CD4-positive, alpha-beta T cell treated with Interleukin-21 for 1 hour (primary cell): ENCODE measurements at regions not wholly inside any gene's neighbourhood (a gene's known extent, or its start where the extent isn't known, plus 50 kb on each side); places are given as distances from the start of the nearest gene placed in this dataset.
"Not testable (repeated sequence)": the region's sequence is repeated elsewhere in the genome, so short reads cannot be mapped to it uniquely, and the experiment has no call there.

Source experiments
- DNase-seq: peaks from one replicate; pipeline ENCODE4 v3.0.0-alpha.2; 2020

- no peak for DNase-seq
Measured at GRCh38 chr14:21941885-21942284, 268.3 kb upstream of the OR4E1 start.

GRCh38 chr14:21940887-21941856 lies 267.6 kb upstream of the OR4E1 start:
- peak; percentile 57 for DNase-seq

GRCh38 chr14:21939836-21940235 lies 266.2 kb upstream of the OR4E1 start:
- no peak for DNase-seq

- no peak for DNase-seq
Measured at GRCh38 chr14:21937996-21938395, 264.4 kb upstream of the OR4E1 start.

- peak; percentile 39 for DNase-seq
Measured at GRCh38 chr14:21933681-21934080, 260.1 kb upstream of the OR4E1 start.

GRCh38 chr14:21924479-21924878 lies 250.9 kb upstream of the OR4E1 start:
- peak; percentile 74 for DNase-seq

GRCh38 chr14:21923820-21924219 lies 250.2 kb upstream of the OR4E1 start:
- peak; percentile 61 for DNase-seq

- no peak for DNase-seq
Measured at GRCh38 chr14:21921453-21921852, 247.8 kb upstream of the OR4E1 start.

GRCh38 chr14:21917699-21918436 lies 244.2 kb upstream of the OR4E1 start:
- peak; percentile 77 for DNase-seq

- DNase-seq: no peak
Measured at GRCh38 chr14:21915826-21916225, 242.2 kb upstream of the OR4E1 start.

GRCh38 chr14:21913759-21914158 lies 240.1 kb upstream of the OR4E1 start:
- peak; percentile 87 for DNase-seq

GRCh38 chr14:21912367-21912766 lies 238.7 kb upstream of the OR4E1 start:
- DNase-seq: no peak

GRCh38 chr14:21911877-21912276 lies 238.3 kb upstream of the OR4E1 start:
- DNase-seq: no peak

- DNase-seq: no peak
Measured at GRCh38 chr14:21910260-21910659, 236.6 kb upstream of the OR4E1 start.

GRCh38 chr14:21902561-21903181 lies 229.1 kb upstream of the OR4E1 start:
- peak; percentile 52 for DNase-seq

- not testable (repeated sequence) for DNase-seq
Measured at GRCh38 chr14:21894898-21895194, 221.2 kb upstream of the OR4E1 start.

GRCh38 chr14:21894003-21894897 lies 220.6 kb upstream of the OR4E1 start:
- DNase-seq: peak; percentile 65

- DNase-seq: no peak
Measured at GRCh38 chr14:21891921-21892320, 218.3 kb upstream of the OR4E1 start.

GRCh38 chr14:21884995-21885394 lies 211.4 kb upstream of the OR4E1 start:
- no peak for DNase-seq

- no peak for DNase-seq
Measured at GRCh38 chr14:21882226-21882625, 208.6 kb upstream of the OR4E1 start.

GRCh38 chr14:21880918-21881317 lies 207.3 kb upstream of the OR4E1 start:
- no peak for DNase-seq

GRCh38 chr14:21875791-21876190 lies 202.2 kb upstream of the OR4E1 start:
- no peak for DNase-seq

- peak; percentile 33 for DNase-seq
Measured at GRCh38 chr14:21874946-21875345, 201.3 kb upstream of the OR4E1 start.
